ENCODE measurements at regions not wholly inside any gene's neighbourhood (a gene's known extent, or its start where the extent isn't known, plus 50 kb on each side); places are given as distances from the start of the nearest gene placed in this dataset.

- no peaks in the 10 kb centered on the region for H3K36me3 ChIP-seq
- no peaks in the 10 kb centered on the region for H3K27me3 ChIP-seq
- H3K9me3 ChIP-seq (ENCODE audit: low read depth), result no peaks in the 10 kb centered on the region
- H3K27ac ChIP-seq, result no peak overlapping the region
- TF ChIP-seq CTCF (IDR thresholded peaks at IDR 0.05; ENCODE audit: low read depth, low read length), result no peak
- no peak overlapping the region for H3K4me3 ChIP-seq
- DNase-seq (ENCODE audit: low read depth in 1 of 2, low spot score in 1 of 2), result no peak
- no peaks in the 10 kb centered on the region for H3K4me1 ChIP-seq (ENCODE audit: low read depth)
Measured at GRCh38 chr1:98351561-98351960, 310.0 kb upstream of the SNX7 start.

GRCh38 chr1:98345417-98345816 lies 316.1 kb upstream of the SNX7 start:
- no peak for TF ChIP-seq CTCF (IDR thresholded peaks at IDR 0.05; ENCODE audit: low read depth, low read length)
- no peaks in the 10 kb centered on the region for H3K36me3 ChIP-seq
- no peak overlapping the region for H3K4me3 ChIP-seq
- no peaks in the 10 kb centered on the region for H3K4me1 ChIP-seq (ENCODE audit: low read depth)
- no peak for DNase-seq (ENCODE audit: low read depth in 1 of 2, low spot score in 1 of 2)
- no peaks in the 10 kb centered on the region for H3K27me3 ChIP-seq
- no peak overlapping the region for H3K27ac ChIP-seq
- no peaks in the 10 kb centered on the region for H3K9me3 ChIP-seq (ENCODE audit: low read depth)

GRCh38 chr1:98344731-98345130 lies 316.8 kb upstream of the SNX7 start:
- Histone ChIP-seq H3K27ac (no peak overlapping the region), H3K4me3 (no peak overlapping the region), H3K27me3 (no peaks in the 10 kb centered on the region), H3K9me3 (ENCODE audit: low read depth) (no peaks in the 10 kb centered on the region), H3K36me3 (no peaks in the 10 kb centered on the region), H3K4me1 (ENCODE audit: low read depth) (no peaks in the 10 kb centered on the region)
- TF ChIP-seq CTCF (IDR thresholded peaks at IDR 0.05; ENCODE audit: low read depth, low read length), result no peak
- no peak for DNase-seq (ENCODE audit: low read depth in 1 of 2, low spot score in 1 of 2)

DNA sequence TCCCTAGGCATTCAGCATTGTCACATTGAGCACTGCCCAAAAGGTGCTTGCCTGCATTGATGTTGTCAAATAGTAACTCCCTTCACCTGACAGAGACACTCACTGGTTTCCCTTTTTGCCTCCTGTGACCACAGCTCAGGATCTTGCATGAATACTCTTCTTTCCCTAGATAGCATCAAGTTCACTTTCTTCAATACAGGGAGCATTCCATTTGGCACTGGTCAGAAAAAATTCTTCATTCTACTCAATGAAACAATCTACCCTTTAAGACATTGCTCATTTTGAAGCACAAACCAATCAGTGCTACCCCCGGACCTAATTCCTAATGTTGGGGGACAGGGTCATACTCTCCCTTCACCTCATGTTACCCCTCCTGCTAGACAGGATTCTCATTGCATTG lies 319.0 kb upstream of the SNX7 start:
- H3K27ac ChIP-seq, result no peak overlapping the region
- no peaks in the 10 kb centered on the region for H3K9me3 ChIP-seq (ENCODE audit: low read depth)
- H3K4me3 ChIP-seq, result no peak overlapping the region
- no peaks in the 10 kb centered on the region for H3K27me3 ChIP-seq
- no peaks in the 10 kb centered on the region for H3K36me3 ChIP-seq
- no peak for TF ChIP-seq CTCF (IDR thresholded peaks at IDR 0.05; ENCODE audit: low read depth, low read length)
- H3K4me1 ChIP-seq (ENCODE audit: low read depth), result no peaks in the 10 kb centered on the region
- DNase-seq (ENCODE audit: low read depth in 1 of 2, low spot score in 1 of 2), result no peak

GRCh38 chr1:98340511-98340910 lies 321.0 kb upstream of the SNX7 start:
- Histone ChIP-seq H3K36me3 (no peaks in the 10 kb centered on the region), H3K4me1 (ENCODE audit: low read depth) (no peaks in the 10 kb centered on the region), H3K4me3 (no peak overlapping the region), H3K27me3 (no peaks in the 10 kb centered on the region), H3K27ac (no peak overlapping the region), H3K9me3 (ENCODE audit: low read depth) (no peaks in the 10 kb centered on the region)
- DNase-seq (ENCODE audit: low read depth in 1 of 2, low spot score in 1 of 2), result peak in 1 of 2 donors; percentile 68
- TF ChIP-seq CTCF (IDR thresholded peaks at IDR 0.05; ENCODE audit: low read depth, low read length), result no peak

Measured in cardiac muscle cell (in vitro differentiated cells and primary cell).